NCI-H526 (cell line): ENCODE measurements at regions not wholly inside any gene's neighbourhood (a gene's known extent, or its start where the extent isn't known, plus 50 kb on each side); places are given as distances from the start of the nearest gene placed in this dataset.
"Not testable (repeated sequence)": the region's sequence is repeated elsewhere in the genome, so short reads cannot be mapped to it uniquely, and the experiment has no call there.

ENCODE experiments used
- DNase-seq, 2 experiments: peaks; one replicate each; lab custom pipeline; 2025; lab: John Stamatoyannopoulos, UW

DNA sequence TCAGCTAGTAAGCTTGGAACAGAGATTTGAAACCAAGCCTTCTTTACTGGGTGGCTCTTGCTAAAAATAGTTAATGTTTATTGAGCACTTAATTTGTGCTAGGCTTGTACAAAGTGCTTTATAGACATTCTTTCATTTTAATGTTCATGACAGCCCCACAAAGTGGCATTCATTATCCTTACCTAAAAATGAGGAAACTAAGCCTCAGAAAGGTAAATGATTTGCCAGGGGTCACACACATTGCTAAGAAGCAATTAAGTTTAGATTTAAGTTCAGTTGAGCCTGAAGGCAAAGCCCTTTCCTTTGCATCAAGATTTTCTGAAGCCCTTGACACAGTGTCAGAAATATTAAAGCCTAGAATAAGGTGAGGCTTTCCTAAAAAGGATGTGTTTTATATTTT lies 327.5 kb upstream of the FGF13 start:
- no peak for DNase-seq

DNA sequence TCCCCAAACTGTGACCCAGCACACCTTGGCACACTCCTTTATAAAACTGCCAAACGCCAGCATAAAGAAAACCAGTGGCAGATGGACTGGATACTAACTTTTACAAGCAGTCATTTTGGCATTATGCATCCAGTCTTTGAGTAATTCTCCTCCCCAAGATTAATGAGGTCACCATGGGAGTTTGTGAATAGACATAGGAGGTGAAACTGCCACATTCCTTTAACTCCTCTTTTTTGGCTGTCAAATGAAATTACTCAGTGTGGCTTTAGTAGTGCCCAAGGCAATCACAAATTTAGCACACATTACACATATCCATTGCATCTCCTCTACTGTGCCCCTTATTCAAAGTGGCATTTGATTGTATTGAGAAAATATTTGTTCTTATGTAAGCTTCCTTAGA lies 315.3 kb upstream of the FGF13 start:
- no peak for DNase-seq

DNA sequence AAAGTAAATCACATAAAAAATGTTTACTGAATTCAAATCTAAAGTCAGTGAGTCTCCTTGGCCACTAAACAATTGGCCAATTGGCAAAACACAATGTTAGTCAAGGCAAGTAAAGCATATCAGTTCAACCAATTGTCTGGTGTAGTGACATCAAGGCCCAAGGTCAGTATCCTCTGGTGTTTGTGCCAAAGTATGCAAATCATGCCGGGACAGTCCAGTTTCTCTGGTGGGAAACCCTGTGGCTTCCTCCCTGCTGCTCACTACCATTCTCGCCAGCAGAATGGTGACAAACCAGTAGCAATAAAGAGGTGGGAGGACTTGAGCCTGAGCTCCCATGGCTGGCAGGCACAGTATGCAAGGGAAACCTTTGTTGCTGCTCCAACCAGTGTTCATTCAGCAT lies 314.9 kb upstream of the FGF13 start:
- no peak for DNase-seq

DNA sequence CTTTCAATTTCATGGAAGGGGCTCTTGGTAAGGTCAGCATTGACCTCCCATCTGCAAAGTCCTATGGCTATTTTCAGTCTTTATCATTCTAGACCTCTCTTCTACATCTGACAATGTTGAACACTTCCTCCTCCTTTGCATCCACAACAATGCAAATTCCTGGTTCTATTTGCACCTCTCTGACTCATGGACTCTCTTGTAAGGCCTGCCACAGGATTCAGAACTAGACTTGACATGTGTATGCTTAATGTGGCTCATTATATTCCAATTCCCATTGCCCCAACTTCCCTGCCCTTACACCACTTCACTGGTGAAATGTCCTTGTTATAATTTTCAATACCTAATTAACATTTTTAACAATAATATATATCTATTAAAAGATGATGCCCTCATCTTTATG lies 314.3 kb upstream of the FGF13 start:
- no peak for DNase-seq

DNA sequence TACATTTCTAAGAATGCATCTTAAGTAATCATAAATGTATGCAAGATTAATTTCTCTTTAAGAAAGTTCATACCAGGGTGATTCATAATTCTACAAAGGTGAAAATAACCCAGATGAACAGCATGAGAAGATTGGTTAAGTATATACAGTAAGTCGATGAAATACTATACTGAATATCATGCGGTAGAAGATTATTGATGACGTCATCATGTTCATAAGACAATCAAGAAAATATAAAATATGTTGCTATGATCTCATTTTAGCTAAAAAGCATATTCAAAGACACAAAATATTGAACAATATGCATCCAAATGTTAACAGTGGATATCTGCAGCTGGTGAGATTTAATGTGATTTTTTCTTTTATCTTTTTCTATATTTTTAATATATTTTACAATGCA lies 312.0 kb upstream of the FGF13 start:
- no peak for DNase-seq

DNA sequence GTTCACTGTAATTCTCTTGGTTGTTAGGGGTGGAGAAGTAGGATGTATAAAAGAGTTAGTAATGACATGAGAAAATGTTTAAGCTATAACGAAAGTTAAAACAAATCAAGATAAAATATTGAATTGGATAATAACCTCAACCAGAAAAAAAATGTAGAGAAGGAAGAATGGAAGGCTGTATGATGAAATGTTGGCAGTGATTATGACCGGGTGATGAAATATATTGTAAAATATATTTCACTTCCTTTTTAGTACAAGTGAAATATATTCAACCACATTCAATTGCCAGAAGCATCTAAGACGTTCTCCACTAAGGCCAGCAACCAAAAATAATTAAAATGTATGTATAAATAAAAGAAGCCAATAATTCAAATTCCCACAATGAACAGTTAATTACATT lies 309.3 kb upstream of the FGF13 start:
- no peak for DNase-seq

DNA sequence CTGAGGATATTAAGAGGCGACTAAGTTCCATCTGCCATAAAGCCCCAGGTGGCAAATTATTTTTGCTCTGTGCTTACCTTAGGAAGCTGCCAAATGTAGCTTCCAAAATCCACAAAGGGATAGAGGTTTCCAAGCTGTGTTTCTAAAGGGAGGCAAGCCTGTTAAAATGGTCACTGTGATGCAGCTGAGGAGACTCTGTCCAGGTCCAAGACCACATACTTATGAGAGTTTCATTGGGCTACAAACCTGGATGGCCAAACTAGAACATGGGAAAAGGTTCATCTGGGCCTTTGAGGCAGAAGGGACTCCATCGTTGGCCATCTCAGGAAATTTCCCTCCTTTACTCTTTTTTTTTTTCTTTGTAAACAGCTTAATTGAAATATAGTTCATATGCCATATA lies 306.9 kb upstream of the FGF13 start:
- DNase-seq: no peak

DNA sequence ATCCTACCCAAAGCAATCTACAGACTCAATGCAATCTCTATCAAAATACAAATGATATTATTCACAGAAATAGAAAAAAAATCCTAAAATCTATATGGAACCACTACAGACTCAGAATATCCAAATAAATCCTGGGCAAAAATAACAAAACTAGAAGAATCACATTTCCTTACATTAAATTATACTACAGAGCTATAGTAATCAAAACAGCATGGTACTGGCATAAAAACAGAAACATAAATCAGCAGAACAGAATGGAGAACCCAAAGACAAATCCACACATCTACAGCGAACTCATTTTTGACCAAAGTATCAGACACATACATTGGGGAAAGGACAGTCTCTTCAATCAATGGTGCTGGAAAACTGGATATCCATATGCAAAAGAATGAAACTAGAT lies 304.1 kb upstream of the FGF13 start:
- DNase-seq: no peak

DNA sequence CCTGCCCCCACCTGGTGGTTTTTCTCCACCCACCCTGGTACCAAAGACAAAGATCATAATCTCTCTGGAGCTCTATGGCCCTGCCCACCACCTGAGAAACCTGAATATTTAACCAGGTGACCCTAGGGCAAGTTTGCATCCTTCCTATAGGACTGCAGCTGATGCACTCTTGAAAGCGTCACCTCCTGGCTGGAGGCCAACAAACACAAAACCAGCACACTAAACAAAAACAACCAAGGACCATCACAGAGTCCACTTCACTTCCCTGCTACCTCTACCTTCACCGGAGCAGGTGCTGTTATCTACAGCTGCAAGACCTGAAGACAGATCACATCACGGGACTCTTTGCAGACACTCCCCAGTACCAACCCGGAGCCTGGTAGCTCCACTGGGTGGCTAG lies 296.7 kb upstream of the FGF13 start:
- no peak for DNase-seq

DNA sequence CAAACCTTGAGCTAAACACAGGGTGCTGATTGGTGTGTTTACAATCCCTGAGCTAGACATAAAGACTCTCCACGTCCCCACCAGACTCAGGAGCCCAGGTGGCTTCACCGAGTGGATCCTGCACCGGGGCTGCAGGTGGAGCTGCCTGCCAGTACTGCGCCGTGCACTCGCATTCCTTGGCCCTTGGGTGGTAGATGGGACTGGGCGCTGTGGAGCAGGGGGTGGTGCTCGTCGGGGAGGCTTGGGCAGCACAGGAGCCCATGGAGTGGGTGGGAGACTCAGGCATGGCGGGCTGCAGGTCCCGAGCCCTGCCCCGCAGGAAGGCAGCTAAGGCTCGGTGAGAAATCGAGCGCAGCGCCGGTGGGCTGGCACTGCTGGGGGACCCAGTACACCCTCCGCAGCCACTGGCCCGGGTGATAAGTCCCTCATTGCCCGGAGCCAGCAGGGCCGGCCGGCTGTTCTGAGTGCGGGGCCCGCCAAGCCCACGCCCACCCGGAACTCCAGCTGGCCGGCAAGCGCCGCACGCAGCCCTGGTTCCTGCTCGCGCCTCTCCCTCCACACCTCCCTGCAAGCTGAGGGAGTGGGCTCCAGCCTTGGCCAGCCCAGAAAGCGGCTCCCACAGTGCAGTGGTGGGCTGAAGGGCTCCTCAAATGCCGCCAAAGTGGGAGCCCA lies 292.5 kb upstream of the FGF13 start:
- DNase-seq: not testable (repeated sequence)

DNA sequence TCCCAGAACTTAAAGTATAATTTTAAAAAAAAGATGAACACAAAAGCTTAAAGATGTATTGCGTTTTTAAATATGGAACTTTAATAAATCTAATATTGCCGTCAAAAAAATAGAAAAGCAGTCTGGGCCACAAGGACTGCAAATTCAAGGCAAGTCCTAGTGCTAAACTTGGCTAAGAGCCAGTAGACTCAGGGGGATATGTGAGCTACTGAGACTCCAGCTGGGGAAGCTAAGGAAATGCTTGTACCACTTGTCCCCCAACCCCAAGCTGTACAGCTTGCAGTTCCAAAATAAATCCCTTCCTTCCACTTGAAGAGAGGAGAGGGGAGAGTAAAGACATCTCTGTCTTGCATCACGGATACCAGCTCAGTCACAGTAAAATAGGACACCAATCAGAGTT lies 290.8 kb upstream of the FGF13 start:
- no peak for DNase-seq

DNA sequence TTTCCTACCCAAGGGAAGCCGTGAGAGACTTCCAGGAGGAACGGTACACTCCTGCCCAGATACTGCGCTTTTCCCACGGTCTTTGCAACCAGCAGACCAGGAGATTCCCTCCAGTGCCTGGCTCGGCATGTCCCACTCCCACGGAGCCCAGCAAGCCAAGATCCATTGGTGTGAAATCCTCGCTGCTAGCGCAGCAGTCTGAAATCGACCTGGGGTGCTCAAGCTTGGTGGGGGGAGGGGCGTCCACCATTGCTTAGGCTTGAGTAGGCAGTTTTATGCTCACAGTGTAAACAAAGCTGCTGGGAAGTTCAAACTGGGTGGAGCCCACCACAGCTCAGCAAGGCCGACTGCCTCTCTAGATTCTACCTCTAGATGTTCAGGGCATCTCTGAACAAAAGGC lies 284.8 kb upstream of the FGF13 start:
- DNase-seq: no peak

DNA sequence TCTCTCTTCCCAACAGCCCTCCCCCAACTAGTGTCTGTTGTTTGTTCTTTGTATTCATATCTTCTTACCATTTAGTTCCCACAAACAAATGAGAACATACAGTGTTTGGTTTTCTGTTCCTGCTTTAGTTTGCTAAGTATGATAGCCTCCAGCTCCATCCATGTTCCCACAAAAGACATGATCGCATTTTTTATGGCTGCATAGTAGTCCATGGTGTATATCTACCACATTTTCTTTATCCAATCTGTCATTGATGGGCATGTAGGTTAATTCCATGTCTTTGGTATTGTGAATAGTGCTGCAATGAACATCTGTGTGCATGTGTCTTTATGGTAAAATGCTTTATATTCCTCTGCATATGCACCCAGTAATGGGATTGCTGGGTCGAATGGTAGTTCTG lies 283.9 kb upstream of the FGF13 start:
- no peak for DNase-seq

DNA sequence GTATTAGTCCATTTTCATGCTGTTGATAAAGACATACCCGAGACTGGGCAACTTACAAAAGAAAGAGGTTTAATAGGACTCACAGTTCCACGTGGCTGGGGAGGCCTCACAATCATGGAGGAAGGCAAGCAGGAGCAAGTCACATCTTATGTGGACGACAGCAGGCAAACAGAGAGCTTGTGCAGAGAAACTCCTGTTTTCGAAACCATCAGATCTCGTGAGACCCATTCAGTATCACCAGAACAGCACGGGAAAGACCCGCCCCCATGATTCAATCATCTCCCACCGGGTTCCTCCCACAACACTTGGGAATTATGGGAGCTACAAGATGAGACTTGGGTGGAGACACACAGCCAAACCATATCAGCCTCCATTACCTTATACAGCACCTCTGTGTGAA lies 278.9 kb upstream of the FGF13 start:
- DNase-seq: not testable (repeated sequence)

DNA sequence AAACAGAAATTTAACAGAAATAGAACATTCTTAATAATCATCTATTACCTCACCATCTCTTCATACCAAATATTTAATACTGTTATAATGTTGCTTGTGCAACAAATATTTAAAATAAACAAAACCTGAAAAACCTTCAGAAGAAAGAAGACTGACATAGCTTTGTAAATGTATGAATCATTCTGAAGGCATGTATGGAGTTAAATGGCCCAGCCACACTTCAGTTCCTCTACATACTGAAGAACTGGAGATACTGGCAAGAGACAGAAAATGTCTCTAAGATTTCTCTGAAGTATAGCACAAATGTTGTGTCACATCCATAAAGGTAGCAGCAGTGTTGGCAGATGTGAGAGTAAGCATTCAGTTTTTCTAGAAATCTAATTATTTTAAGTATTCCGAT lies 275.3 kb upstream of the FGF13 start:
- no peak for DNase-seq

DNA sequence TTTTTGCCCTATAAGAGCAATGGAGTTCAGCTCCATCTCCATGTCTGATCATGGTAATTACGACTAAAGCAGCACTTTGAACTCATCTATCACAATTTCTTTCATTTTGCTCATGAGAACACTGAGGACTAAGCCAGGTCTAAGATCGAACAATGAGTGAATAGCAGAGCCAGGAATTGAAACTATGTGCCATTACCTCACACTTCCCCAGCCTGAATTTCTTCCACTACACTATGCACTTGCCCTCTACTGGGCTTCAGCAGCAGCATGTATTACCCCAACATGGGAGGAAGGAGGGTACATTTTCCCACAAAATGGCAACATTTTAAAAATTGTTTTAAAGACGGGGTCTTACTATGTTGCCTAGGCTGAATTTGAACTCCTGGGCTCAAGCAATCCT lies 274.7 kb upstream of the FGF13 start:
- DNase-seq: no peak

DNA sequence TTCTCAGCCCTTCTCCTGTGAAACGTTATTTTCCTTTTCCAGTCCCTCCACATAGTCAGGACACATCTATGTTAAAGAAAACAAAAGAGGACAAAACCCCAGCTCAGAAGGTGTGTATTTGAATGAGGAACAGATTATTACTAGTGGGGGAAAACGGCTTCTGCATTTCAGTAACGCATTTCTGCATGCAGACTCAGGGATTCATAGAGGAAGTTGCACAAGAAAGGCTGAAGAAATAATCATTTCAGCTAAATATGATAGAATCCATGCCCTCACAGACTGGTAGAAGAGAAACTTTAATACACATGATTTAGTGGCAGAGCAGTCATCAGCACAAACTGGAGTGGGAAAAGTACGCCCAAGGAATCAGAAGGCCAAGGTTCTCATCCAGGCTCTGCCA lies 270.8 kb upstream of the FGF13 start:
- DNase-seq: no peak

DNA sequence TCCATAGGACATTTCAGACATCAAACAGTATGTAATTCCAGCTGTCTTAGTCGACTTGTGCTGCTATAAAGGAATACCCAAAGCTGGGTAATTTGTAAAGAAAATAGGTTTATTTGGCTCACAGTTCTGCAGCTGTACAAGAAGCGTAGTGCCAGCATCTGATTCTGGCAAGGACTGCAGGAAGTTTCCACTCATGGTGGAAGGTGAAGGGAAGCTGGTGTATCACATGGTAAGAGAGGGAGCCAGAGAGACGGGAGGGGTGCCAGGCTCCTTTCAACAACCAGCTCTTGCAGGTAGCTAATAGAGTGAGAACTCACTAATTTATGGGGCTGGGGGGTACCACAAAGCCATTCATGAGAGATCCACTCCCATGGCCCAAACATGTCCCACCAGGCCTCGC lies 253.0 kb upstream of the FGF13 start:
- no peak for DNase-seq

DNA sequence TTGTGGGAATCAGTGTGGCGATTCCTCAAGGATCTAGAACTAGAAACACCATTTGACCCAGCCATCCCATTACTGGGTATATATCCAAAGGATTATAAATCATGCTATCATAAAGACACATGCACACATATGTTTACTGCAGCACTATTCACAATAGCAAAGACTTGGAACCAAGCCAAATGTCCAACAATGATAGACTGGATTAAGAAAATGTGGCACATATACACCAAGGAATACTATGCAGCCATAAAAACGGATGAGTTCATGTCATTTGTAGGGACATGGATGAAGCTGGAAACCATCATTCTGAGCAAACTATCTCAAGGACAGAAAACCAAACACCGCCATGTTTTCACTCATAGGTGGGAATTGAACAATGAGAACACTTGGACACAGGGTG lies 250.9 kb upstream of the FGF13 start:
- DNase-seq: not testable (repeated sequence)

DNA sequence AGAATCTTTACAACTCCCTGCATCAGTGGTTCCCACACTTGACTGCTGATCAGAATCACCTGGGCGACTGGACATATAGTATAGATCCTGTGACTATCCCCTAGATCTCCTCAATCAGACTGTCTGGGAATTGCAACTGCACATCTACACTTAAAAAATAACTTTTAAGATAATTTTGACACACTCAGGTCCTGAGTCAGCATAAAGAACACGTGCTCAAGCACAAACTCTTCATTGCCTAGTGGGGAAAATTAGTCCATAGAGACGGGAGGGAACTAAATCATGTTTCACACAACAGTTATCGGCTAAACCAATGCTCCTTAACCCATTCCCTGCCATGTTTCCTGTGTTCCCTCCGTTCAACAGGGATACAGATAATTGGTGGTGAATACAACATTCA lies 243.5 kb upstream of the FGF13 start:
- DNase-seq: no peak

DNA sequence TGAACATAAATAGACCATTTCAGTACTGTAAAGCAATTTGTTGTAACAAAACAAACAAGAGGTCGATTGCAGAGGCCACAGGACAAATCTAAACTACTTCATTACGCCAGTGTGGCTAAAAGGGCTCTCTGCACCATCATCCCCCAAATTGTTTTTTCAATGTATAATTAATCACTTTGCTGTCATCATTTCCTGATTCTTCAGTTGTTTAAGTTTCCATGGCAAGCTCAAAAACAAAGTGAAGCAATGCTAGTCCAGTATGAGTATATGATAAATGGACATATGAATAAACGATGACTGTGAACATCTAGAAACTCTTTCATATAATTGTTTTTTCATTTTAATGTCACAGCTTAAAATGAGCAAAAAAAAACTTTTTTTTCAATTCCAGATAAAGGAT lies 235.4 kb upstream of the FGF13 start:
- DNase-seq: no peak

DNA sequence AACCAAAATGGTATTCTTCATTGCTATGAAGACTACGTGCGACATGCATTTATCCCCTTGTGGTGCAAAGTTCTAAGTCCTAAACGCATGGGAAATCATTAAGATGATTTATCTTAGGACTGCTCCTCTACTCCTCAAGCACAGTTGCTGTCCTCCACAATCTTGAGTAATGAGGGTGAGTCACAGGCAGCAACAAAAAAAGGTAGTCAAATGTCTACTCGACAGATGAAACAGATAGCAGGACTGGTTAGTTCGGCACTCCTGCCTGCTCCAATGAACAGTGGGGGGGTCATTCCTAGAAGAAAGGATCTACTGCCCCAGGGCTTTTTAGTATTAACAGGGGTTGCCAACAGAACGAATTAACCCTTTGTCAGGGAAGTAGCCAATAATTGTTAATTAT lies 233.7 kb upstream of the FGF13 start:
- DNase-seq: no peak

DNA sequence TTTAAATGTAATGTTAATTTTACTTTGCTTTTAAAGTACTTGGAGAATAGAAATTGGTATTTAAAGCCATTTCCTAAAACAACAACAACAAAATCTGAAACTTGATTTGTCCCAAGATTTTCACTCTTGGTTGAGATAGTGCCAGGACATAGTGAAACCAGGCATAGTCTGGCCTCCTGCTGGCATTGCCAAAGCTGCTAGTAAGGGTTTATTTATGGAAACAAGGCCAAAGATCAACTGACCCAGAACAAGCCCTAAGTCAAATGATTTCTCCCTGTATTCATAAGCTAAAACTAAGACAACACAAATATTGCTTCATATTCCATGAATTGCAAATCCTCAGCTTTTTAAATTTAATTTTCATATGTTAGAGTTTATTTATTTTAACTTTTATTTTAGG lies 227.5 kb upstream of the FGF13 start:
- DNase-seq: no peak

DNA sequence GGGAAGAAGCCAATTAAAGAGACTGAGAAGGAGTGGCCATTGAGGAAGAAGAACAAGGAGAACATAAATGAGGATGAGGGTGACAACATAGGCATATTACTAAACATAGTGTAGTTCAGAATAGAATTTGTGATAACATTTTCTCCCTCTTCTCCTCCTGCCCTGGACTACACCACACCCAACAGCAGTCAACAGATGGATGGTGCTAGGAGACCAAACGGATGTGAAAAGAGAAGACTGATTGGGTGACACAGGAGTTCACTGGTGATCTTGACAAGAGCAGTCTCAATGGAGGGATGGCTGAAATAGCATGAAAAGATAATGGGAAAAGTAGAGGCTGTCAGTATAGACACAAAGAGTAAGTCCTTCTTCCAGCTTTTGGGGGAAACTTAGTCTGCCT lies 226.5 kb upstream of the FGF13 start:
- no peak for DNase-seq

DNA sequence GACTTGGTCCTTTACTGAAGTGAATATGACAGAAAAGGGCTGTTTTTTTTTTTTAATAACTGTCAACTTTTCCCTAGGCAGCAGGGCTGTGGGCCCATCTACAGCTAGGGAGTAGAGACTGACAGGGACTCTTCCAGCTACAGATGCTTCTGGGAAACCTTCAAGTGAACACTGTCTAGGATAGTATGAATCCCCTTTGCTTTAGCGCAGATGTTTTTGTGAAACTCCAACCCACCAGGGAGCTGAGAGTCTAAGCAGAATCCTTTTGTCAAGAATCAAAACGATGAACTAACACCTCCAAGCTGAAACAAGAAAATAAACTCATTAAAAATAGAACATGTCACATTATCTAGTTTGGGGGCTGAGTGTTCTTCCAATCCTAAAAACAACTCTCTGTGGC lies 219.7 kb upstream of the FGF13 start:
- DNase-seq: no peak
